HL-60 (cell line): ENCODE measurements at regions not wholly inside any gene's neighbourhood (a gene's known extent, or its start where the extent isn't known, plus 50 kb on each side); places are given as distances from the start of the nearest gene placed in this dataset.

ENCODE experiments used
- DNase-seq, 2 experiments: peaks; one replicate each; pipeline ENCODE4 v3.0.0-alpha.2; 2010 to 2020; ENCODE audit warnings: low read depth in 1 of 2, low spot score in 1 of 2
- H3K27ac ChIP-seq: fragments of 250-450 bp; sonication (Bioruptor Pico); replicated peaks from 2 replicates; pipeline ENCODE4 v1.5.1; 2020; ENCODE audit warnings: mild to moderate bottlenecking, moderate library complexity
- H3K27me3 ChIP-seq: fragments of 250-450 bp; sonication (Bioruptor Pico); 2 replicates; pipeline ENCODE4 v1.5.1; 2021; ENCODE audit warnings: mild to moderate bottlenecking, moderate library complexity; ENCODE audit not compliant: insufficient read depth, poor library complexity, severe bottlenecking
- H3K4me3 ChIP-seq: replicated peaks from 2 replicates; pipeline ENCODE4 v1.5.1; 2011; ENCODE audit warnings: mild to moderate bottlenecking, control low read depth, low read length; ENCODE audit not compliant: insufficient read depth
- GABPA ChIP-seq: IDR thresholded peaks from 2 replicates; pipeline ENCODE4 v1.6.1; 2012; ENCODE audit warnings: low read depth
- POLR2AphosphoS5 ChIP-seq: IDR thresholded peaks from 2 replicates; pipeline ENCODE4 v1.6.1; 2012; ENCODE audit warnings: low read depth
- SPI1 ChIP-seq: IDR thresholded peaks from 2 replicates; pipeline ENCODE4 v1.6.1; 2012; ENCODE audit warnings: low read depth, mild to moderate bottlenecking, borderline replicate concordance
- TF ChIP-seq, protein P1 (sequence below): IDR thresholded peaks from one replicate; pipeline ENCODE4 v1.5.1; 2011; ENCODE audit warnings: low read length, control low read depth, inconsistent platforms; ENCODE audit not compliant: insufficient read depth
- TF ChIP-seq, protein P2 (sequence below): IDR thresholded peaks from 2 replicates; pipeline ENCODE4 v1.6.1; 2012; ENCODE audit warnings: low read depth; ENCODE audit not compliant: insufficient replicate concordance

DNA sequence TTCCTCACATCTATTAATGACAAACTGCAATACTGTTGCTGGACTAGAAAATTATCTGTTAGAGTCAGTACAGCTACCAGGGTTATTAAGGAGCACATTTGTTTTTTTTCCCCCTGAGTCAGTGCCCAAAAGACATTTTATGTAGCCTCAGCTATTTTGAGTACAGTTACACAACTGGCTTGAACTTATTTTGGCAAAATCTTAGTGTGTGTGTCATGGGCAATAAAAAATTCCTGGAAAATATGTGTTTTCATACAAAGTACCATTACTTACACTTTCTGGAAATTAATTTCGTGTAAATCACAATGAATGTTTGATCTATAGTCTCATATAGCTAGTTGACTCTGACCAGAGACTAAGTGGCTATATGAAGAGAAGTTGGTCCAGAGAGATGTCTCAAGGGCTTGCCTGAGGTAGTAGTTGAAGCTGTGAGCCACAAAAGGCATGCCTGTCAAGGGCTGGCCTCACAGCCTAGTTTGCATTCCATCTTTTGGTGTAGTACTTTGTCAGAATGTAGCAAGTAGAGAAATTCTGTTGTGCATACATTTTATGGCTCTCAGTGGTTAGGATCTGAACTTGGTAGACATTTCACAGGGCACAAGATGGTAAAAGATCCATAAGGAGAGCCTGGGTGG is 283.4 kb downstream of the MTX2 start:
- no peak for DNase-seq
- no peak overlapping the region for H3K27ac ChIP-seq
- TF ChIP-seq, protein P1, sequence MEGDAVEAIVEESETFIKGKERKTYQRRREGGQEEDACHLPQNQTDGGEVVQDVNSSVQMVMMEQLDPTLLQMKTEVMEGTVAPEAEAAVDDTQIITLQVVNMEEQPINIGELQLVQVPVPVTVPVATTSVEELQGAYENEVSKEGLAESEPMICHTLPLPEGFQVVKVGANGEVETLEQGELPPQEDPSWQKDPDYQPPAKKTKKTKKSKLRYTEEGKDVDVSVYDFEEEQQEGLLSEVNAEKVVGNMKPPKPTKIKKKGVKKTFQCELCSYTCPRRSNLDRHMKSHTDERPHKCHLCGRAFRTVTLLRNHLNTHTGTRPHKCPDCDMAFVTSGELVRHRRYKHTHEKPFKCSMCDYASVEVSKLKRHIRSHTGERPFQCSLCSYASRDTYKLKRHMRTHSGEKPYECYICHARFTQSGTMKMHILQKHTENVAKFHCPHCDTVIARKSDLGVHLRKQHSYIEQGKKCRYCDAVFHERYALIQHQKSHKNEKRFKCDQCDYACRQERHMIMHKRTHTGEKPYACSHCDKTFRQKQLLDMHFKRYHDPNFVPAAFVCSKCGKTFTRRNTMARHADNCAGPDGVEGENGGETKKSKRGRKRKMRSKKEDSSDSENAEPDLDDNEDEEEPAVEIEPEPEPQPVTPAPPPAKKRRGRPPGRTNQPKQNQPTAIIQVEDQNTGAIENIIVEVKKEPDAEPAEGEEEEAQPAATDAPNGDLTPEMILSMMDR, result no peak
- TF ChIP-seq SPI1, result no peak
- TF ChIP-seq GABPA, result no peak
- TF ChIP-seq POLR2AphosphoS5, result no peak
- TF ChIP-seq, protein P2, sequence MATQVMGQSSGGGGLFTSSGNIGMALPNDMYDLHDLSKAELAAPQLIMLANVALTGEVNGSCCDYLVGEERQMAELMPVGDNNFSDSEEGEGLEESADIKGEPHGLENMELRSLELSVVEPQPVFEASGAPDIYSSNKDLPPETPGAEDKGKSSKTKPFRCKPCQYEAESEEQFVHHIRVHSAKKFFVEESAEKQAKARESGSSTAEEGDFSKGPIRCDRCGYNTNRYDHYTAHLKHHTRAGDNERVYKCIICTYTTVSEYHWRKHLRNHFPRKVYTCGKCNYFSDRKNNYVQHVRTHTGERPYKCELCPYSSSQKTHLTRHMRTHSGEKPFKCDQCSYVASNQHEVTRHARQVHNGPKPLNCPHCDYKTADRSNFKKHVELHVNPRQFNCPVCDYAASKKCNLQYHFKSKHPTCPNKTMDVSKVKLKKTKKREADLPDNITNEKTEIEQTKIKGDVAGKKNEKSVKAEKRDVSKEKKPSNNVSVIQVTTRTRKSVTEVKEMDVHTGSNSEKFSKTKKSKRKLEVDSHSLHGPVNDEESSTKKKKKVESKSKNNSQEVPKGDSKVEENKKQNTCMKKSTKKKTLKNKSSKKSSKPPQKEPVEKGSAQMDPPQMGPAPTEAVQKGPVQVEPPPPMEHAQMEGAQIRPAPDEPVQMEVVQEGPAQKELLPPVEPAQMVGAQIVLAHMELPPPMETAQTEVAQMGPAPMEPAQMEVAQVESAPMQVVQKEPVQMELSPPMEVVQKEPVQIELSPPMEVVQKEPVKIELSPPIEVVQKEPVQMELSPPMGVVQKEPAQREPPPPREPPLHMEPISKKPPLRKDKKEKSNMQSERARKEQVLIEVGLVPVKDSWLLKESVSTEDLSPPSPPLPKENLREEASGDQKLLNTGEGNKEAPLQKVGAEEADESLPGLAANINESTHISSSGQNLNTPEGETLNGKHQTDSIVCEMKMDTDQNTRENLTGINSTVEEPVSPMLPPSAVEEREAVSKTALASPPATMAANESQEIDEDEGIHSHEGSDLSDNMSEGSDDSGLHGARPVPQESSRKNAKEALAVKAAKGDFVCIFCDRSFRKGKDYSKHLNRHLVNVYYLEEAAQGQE, result no peak
- no peak overlapping the region for H3K4me3 ChIP-seq
- peaks cover 36% of the 10 kb centered on the region for H3K27me3 ChIP-seq

DNA sequence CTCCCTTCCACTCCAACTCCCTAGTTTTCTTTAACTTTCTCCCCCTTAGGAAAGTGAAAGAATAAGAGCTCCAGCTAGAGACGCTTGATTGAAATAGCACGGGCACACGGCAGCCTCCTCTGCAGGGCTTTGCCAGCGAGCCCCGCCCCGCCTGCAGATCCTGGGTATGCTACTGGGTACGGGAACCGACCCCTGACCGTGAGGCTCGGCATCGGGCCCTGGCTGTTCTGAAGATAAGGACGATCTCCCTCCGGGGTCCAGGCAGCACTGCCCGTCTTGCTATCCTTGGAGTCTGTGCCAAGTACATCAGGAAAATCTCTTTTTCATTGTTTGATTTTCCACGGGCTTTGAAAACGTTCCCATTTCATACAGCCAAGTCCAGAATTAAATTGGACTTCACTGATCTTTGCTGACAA is 284.5 kb downstream of the MTX2 start:
- no peak overlapping the region for H3K27ac ChIP-seq
- TF ChIP-seq, protein P2, result no peak
- TF ChIP-seq SPI1 (no peak), POLR2AphosphoS5 (no peak), GABPA (no peak)
- TF ChIP-seq, protein P1, result no peak
- H3K4me3 ChIP-seq, result no peak overlapping the region
- peaks cover 35% of the 10 kb centered on the region for H3K27me3 ChIP-seq
- DNase-seq, result no peak

DNA sequence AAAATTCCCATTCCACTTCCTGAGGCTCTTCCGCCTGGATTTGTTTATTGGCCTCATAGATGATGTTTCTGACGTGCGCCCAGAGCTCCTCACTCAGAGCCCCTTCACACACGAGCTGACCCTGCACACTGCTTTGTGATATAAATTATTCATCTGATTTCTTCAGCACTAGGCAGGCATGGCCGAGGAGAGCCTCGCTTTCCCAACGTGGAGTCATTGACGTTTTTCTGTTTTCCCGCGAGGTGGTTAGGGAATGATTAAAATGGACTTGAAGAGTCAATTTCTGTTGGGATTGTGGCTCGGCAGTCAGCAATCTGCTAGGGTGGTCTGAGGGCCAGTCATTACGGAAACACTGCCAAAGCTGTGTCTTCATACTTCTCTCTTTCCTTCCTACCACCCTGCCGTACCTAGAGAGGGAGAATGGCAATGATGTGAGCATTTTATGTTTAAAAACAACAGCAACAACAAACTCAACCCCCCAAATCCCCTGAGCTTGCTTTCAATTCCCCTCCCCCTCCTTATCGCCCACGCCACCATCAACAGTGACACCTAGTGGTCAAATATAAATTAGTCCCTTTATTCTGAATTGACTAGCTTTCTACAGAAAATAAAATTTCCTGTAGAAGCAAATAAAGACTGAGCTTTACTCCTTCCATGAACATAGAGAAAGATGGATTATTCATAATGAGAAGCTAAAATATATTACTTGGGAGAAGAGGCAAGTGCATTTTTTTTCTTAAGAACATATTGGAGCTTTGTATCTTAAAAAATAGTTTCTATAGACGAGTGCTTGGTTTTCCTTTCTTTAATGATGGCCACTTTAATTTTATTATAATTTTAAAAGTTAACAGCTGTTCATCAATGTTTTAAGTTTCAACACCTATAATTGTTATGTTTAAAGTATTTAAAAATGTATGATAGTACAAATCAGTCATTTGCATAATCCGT is 285.1 kb downstream of the MTX2 start:
- DNase-seq, result peak in 1 of 2 experiments; percentile 3
- no peak overlapping the region for H3K27ac ChIP-seq
- peaks cover 35% of the 10 kb centered on the region for H3K27me3 ChIP-seq

More for the DNA sequence above, 285.1 kb downstream of the MTX2 start:
- TF ChIP-seq, protein P1, result peak; percentile 13
- TF ChIP-seq SPI1, result no peak
- TF ChIP-seq, protein P2, result no peak
- TF ChIP-seq POLR2AphosphoS5, result no peak
- no peak for TF ChIP-seq GABPA
- H3K4me3 ChIP-seq, result no peak overlapping the region
